ENCODE measurements at regions not wholly inside any gene's neighbourhood (a gene's known extent, or its start where the extent isn't known, plus 50 kb on each side); places are given as distances from the start of the nearest gene placed in this dataset.

GRCh38 chr1:29455781-29456180 lies 219.5 kb downstream of the PTPRU start:
- no peak for DNase-seq

- DNase-seq, result no peak
Measured at GRCh38 chr1:29454616-29455380, 218.5 kb downstream of the PTPRU start.

- no peak for DNase-seq
Measured at GRCh38 chr1:29453502-29454240, 217.3 kb downstream of the PTPRU start.

GRCh38 chr1:29452463-29453230 lies 216.3 kb downstream of the PTPRU start:
- no peak for DNase-seq

- no peak for DNase-seq
Measured at GRCh38 chr1:29451368-29451892, 215.1 kb downstream of the PTPRU start.

GRCh38 chr1:29450591-29450990 lies 214.3 kb downstream of the PTPRU start:
- no peak for DNase-seq

- DNase-seq, result no peak
Measured at GRCh38 chr1:29448456-29449235, 212.3 kb downstream of the PTPRU start.

- DNase-seq, result no peak
Measured at GRCh38 chr1:29447368-29447767, 211.0 kb downstream of the PTPRU start.

- no peak for DNase-seq
Measured at GRCh38 chr1:29444782-29445729, 208.7 kb downstream of the PTPRU start.

- no peak for DNase-seq
Measured at GRCh38 chr1:29444081-29444715, 207.9 kb downstream of the PTPRU start.

- DNase-seq, result no peak
Measured at GRCh38 chr1:29441916-29442668, 205.8 kb downstream of the PTPRU start.

- no peak for DNase-seq
Measured at GRCh38 chr1:29439615-29440014, 203.3 kb downstream of the PTPRU start.

- no peak for DNase-seq
Measured at GRCh38 chr1:29438991-29439390, 202.7 kb downstream of the PTPRU start.

- no peak for DNase-seq
Measured at GRCh38 chr1:29437946-29438345, 201.6 kb downstream of the PTPRU start.

GRCh38 chr1:29436181-29436785 lies 200.0 kb downstream of the PTPRU start:
- no peak for DNase-seq

- DNase-seq, result no peak
Measured at GRCh38 chr1:29433830-29434229, 197.5 kb downstream of the PTPRU start.

- DNase-seq, result no peak
Measured at GRCh38 chr1:29431138-29431537, 194.8 kb downstream of the PTPRU start.

- no peak for DNase-seq
Measured at GRCh38 chr1:29429656-29430055, 193.3 kb downstream of the PTPRU start.

- no peak for DNase-seq
Measured at GRCh38 chr1:29428997-29429396, 192.7 kb downstream of the PTPRU start.

- no peak for DNase-seq
Measured at GRCh38 chr1:29428280-29428615, 191.9 kb downstream of the PTPRU start.
